ENCODE measurements at regions not wholly inside any gene's neighbourhood (a gene's known extent, or its start where the extent isn't known, plus 50 kb on each side); places are given as distances from the start of the nearest gene placed in this dataset.

DNA sequence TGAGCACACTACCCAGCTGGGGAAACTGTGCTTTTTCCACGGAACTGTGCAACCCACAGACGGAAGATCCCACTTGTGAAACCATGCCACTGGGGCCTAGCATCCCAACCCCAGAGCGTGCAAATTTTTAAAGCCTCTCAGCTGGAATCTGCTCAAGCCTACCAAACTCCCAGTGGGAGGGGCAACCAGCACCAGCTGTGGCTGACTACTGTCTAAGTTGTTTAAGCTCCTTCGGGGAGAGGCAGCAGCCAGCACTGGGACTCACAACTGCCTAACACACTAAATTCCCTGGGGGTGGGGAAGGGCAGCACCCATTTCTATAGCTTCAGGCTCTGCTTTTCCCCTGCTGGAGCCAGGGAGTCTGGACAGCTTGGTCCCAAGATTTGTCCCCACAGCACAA, 287.6 kb upstream of the MSX2 start:
- ChIA-PET POLR2A (no interaction called here), CTCF (no interaction called here)
- H3K9me1 ChIP-seq (replicated peaks; ENCODE audit: control insufficient read depth, extremely low read depth, insufficient read depth, low read length): no peaks in the 10 kb centered on the region
- TF ChIP-seq EZH2 (IDR thresholded peaks at IDR 0.05; ENCODE audit: borderline replicate concordance, low read depth, low read length, severe bottlenecking) (no peak), POLR2A (IDR thresholded peaks at IDR 0.05; ENCODE audit: low read depth, low read length) (no peak), MYC (IDR thresholded peaks at IDR 0.05; ENCODE audit: low read depth, low read length) (no peak), GATA2 (IDR thresholded peaks at IDR 0.05; ENCODE audit: insufficient read depth, insufficient read length, low read depth, low read length) (no peak), JUN (IDR thresholded peaks at IDR 0.05; ENCODE audit: borderline replicate concordance, insufficient read depth, insufficient read length, low read depth) (no peak), FOS (IDR thresholded peaks at IDR 0.05; ENCODE audit: borderline replicate concordance, insufficient read depth, low read length) (no peak), POLR2AphosphoS5 (IDR thresholded peaks at IDR 0.05; ENCODE audit: insufficient read depth, low read depth, low read length) (no peak)
- TF ChIP-seq, protein P1, sequence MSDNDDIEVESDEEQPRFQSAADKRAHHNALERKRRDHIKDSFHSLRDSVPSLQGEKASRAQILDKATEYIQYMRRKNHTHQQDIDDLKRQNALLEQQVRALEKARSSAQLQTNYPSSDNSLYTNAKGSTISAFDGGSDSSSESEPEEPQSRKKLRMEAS (IDR thresholded peaks at IDR 0.05; ENCODE audit: insufficient read depth, insufficient read length): no peak
- TF ChIP-seq, protein P2, sequence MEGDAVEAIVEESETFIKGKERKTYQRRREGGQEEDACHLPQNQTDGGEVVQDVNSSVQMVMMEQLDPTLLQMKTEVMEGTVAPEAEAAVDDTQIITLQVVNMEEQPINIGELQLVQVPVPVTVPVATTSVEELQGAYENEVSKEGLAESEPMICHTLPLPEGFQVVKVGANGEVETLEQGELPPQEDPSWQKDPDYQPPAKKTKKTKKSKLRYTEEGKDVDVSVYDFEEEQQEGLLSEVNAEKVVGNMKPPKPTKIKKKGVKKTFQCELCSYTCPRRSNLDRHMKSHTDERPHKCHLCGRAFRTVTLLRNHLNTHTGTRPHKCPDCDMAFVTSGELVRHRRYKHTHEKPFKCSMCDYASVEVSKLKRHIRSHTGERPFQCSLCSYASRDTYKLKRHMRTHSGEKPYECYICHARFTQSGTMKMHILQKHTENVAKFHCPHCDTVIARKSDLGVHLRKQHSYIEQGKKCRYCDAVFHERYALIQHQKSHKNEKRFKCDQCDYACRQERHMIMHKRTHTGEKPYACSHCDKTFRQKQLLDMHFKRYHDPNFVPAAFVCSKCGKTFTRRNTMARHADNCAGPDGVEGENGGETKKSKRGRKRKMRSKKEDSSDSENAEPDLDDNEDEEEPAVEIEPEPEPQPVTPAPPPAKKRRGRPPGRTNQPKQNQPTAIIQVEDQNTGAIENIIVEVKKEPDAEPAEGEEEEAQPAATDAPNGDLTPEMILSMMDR (IDR thresholded peaks at IDR 0.05; ENCODE audit: extremely low read depth in 1 of 2, insufficient read depth in 1 of 2, low read depth in 1 of 2, low read length in 2 of 2): no peak
- dilution Hi-C loops (cut with MboI; ENCODE audit: extremely low pct_ligation_motif_present, low sequenced_read_pairs): no loop called here
- no peak overlapping the region for H3K27ac ChIP-seq (ENCODE audit: insufficient read depth, low read depth, low read length)
- H4K20me1 ChIP-seq (replicated peaks; ENCODE audit: control insufficient read depth, extremely low read depth, insufficient read depth, low read length): no peaks in the 10 kb centered on the region
- FAIRE-seq (no peak), DNase-seq (ENCODE audit: low read depth, low spot score) (no peak)
- no peak overlapping the region for H3K4me3 ChIP-seq (replicated peaks in 1 of 3; ENCODE audit: insufficient read depth in 1 of 3, low read depth in 1 of 3, low read length in 3 of 3)
- H3K9me3 ChIP-seq (replicated peaks; ENCODE audit: control insufficient read depth, insufficient read depth, low read length): no peaks in the 10 kb centered on the region
- H3K36me3 ChIP-seq (ENCODE audit: control insufficient read depth in 2 of 2, extremely low read depth in 1 of 2, insufficient read depth in 2 of 2, low read length in 2 of 2): no peaks in the 10 kb centered on the region
- no TSS peak for BruUV-seq (replicated peaks)
- no peak overlapping the region for H3K4me2 ChIP-seq (ENCODE audit: insufficient read depth, low read length)
- no peaks in the 10 kb centered on the region for H3K79me2 ChIP-seq (ENCODE audit: control insufficient read depth, insufficient read depth, low read length)
- no peaks in the 10 kb centered on the region for H3K4me1 ChIP-seq (ENCODE audit: control insufficient read depth, extremely low read depth, insufficient read depth, low read length)
- H2AFZ ChIP-seq (ENCODE audit: low read depth, low read length): no peak overlapping the region
- no peak overlapping the region for H3K9ac ChIP-seq (replicated peaks; ENCODE audit: extremely low read depth, insufficient read depth, low read length)
- no peaks in the 10 kb centered on the region for H3K27me3 ChIP-seq (ENCODE audit: control insufficient read depth in 2 of 2, insufficient read depth in 2 of 2, low read length in 2 of 2)
- intact Hi-C loops (cut with micrococcal nuclease): no loop called here
